Mesendoderm (in vitro differentiated cells): ENCODE measurements at regions not wholly inside any gene's neighbourhood (a gene's known extent, or its start where the extent isn't known, plus 50 kb on each side); places are given as distances from the start of the nearest gene placed in this dataset.

Experiments used
- DNase-seq: peaks from one replicate; pipeline ENCODE4 v3.0.0; 2013
- H2AK5ac ChIP-seq: 2 replicates; pipeline ENCODE4 v1.6.1; 2013; ENCODE audit warnings: low read length, inconsistent platforms
- H2BK120ac ChIP-seq: 2 replicates; pipeline ENCODE4 v1.6.1; 2013; ENCODE audit warnings: low read depth, mild to moderate bottlenecking, low read length, moderate library complexity, mixed read lengths
- H2BK15ac ChIP-seq: replicated peaks from 2 replicates; pipeline ENCODE4 v1.6.1; 2013; ENCODE audit warnings: low read depth, mild to moderate bottlenecking, moderate library complexity
- H2BK5ac ChIP-seq: 2 replicates; pipeline ENCODE4 v1.6.1; 2013; ENCODE audit warnings: low read length, inconsistent platforms
- H3K18ac ChIP-seq: 2 replicates; pipeline ENCODE4 v1.6.1; 2013; ENCODE audit warnings: mild to moderate bottlenecking, low read length, mixed read lengths
- H3K23ac ChIP-seq: one replicate; pipeline ENCODE4 v1.6.1; 2013; ENCODE audit warnings: low read length
- H3K27ac ChIP-seq: 2 replicates; pipeline ENCODE4 v1.5.1; 2013; ENCODE audit warnings: low read depth, mild to moderate bottlenecking, inconsistent platforms, low read length, moderate library complexity
- H3K27me3 ChIP-seq: 2 replicates; pipeline ENCODE4 v1.6.1; 2013; ENCODE audit warnings: low read length, control low read depth, mild to moderate bottlenecking, inconsistent platforms; ENCODE audit not compliant: insufficient read depth, poor library complexity
- H3K36me3 ChIP-seq: 2 replicates; pipeline ENCODE4 v1.6.1; 2013; ENCODE audit warnings: low read length, inconsistent platforms; ENCODE audit not compliant: control insufficient read depth, insufficient read depth
- H3K4ac ChIP-seq: one replicate; pipeline ENCODE4 v1.6.1; 2013; ENCODE audit warnings: low read depth, mild to moderate bottlenecking, low read length, moderate library complexity
- H3K4me1 ChIP-seq: 2 replicates; pipeline ENCODE4 v1.6.1; 2013; ENCODE audit warnings: low read depth, low read length, inconsistent platforms; ENCODE audit not compliant: control insufficient read depth
- H3K4me2 ChIP-seq: 2 replicates; pipeline ENCODE4 v1.6.1; 2013; ENCODE audit warnings: low read length
- H3K4me3 ChIP-seq: 2 replicates; pipeline ENCODE4 v1.5.1; 2013; ENCODE audit warnings: mild to moderate bottlenecking, low read length
- H3K56ac ChIP-seq: one replicate; pipeline ENCODE4 v1.6.1; 2013; ENCODE audit warnings: low read length
- H3K79me1 ChIP-seq: 2 replicates; pipeline ENCODE4 v1.6.1; 2013; ENCODE audit warnings: low read length, inconsistent platforms
- H3K79me2 ChIP-seq: 2 replicates; pipeline ENCODE4 v1.6.1; 2013; ENCODE audit warnings: mild to moderate bottlenecking, low read length; ENCODE audit not compliant: control insufficient read depth, insufficient read depth
- H3K9ac ChIP-seq: 2 replicates; pipeline ENCODE4 v1.6.1; 2013; ENCODE audit warnings: low read length, inconsistent platforms
- H4K5ac ChIP-seq: one replicate; pipeline ENCODE4 v1.6.1; 2013; ENCODE audit warnings: low read length
- H4K8ac ChIP-seq: one replicate; pipeline ENCODE4 v1.6.1; 2013; ENCODE audit warnings: low read depth, mild to moderate bottlenecking, control low read depth, low read length, moderate library complexity
- WGBS: extraction: QIAGEN DNeasy Blood & Tissue Kit; methylation state at CpG from one replicate; pipeline ENCODE4 v1.1.7; 2013; ENCODE audit warnings: low lambda C conversion rate, missing lambda C conversion rate; ENCODE audit not compliant: insufficient coverage; ENCODE audit errors: extremely low coverage; 5-methylcytosine and 5-hydroxymethylcytosine counted together

- H3K79me2 ChIP-seq: no peaks in the 10 kb centered on the region
Measured at GRCh38 chr6:63418741-63419140, 99.0 kb upstream of the LGSN start.

DNA sequence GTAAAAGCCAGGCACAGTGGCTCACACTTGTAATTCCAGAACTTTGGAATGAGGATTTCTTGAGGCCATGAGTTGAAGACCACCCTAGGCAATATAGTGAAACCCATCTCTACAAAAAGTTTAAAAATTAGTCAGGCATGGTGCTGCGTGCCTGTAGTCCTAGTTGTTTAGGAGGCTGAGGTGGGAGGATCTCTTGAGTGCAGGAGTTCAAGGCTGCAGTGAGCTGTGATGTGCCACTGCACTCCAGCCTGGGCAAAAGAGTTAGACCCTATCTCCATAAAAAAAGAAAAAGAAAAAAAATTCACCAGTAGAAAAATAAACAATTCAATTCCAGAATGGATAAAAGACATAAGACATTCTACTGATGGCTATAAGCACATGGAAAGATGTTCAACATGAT is 104.9 kb upstream of the LGSN start:
- Histone ChIP-seq H3K79me2 (no peaks in the 10 kb centered on the region), H3K27me3 (no peaks in the 10 kb centered on the region), H3K36me3 (no peaks in the 10 kb centered on the region), H2BK5ac (no peak overlapping the region), H3K27ac (no peak overlapping the region), H3K4me3 (no peak overlapping the region), H3K18ac (no peak overlapping the region), H2BK120ac (no peak overlapping the region), H2AK5ac (no peak overlapping the region), H2BK15ac (no peak overlapping the region), H4K8ac (no peak overlapping the region), H3K23ac (no peak overlapping the region), H3K56ac (no peak overlapping the region), H4K5ac (no peak overlapping the region), H3K9ac (no peak overlapping the region), H3K4me1 (no peaks in the 10 kb centered on the region), H3K4me2 (no peak overlapping the region), H3K4ac (no peak overlapping the region), H3K79me1 (no peaks in the 10 kb centered on the region)
- WGBS: no CpG with 5 or more reads among the region's 1 CpG
- DNase-seq: no peak

More at GRCh38 chr6:63418741-63419140, 99.0 kb upstream of the LGSN start:
- Histone ChIP-seq H3K27ac (no peak overlapping the region), H3K27me3 (peaks cover 2% of the 10 kb centered on the region), H3K56ac (no peak overlapping the region), H3K4me1 (no peaks in the 10 kb centered on the region), H3K4ac (no peak overlapping the region), H3K36me3 (no peaks in the 10 kb centered on the region), H3K4me3 (no peak overlapping the region), H3K9ac (no peak overlapping the region), H2BK120ac (no peak overlapping the region), H4K8ac (no peak overlapping the region), H3K18ac (no peak overlapping the region), H2BK5ac (no peak overlapping the region), H2BK15ac (no peak overlapping the region), H2AK5ac (no peak overlapping the region), H4K5ac (no peak overlapping the region), H3K4me2 (no peak overlapping the region), H3K79me1 (no peaks in the 10 kb centered on the region), H3K23ac (no peak overlapping the region)
- no CpG with 5 or more reads among the region's 1 CpG for whole genome bisulfite sequencing
- DNase-seq: no peak

DNA sequence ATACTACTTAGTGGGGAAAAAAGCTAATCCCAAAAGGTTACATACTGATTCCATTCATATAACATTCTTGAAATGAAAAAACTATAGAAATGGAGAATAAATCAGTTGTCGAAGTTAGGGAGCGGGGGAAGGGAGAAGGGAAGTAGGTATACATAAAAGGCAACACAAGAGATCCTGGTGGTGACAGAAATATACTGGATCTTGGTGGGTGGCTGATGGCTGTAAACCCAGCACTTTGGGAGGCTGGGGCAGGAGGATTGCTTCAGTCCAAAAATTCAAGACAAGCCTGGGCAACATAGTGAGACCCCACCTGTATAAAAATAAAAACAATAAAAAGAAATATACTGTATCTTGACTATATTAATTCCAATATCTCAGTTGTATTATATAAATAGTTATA is 105.7 kb upstream of the LGSN start:
- no peaks in the 10 kb centered on the region for H3K36me3 ChIP-seq
- no CpG with 5 or more reads among the region's 2 CpGs for WGBS
- no peak overlapping the region for H3K4me2 ChIP-seq
- no peak overlapping the region for H2AK5ac ChIP-seq
- no peaks in the 10 kb centered on the region for H3K4me1 ChIP-seq
- H3K27ac ChIP-seq: no peak overlapping the region
- H2BK15ac ChIP-seq: no peak overlapping the region
- H2BK5ac ChIP-seq: no peak overlapping the region
- H3K9ac ChIP-seq: no peak overlapping the region
- no peak overlapping the region for H3K56ac ChIP-seq
- H4K5ac ChIP-seq: no peak overlapping the region
- H3K18ac ChIP-seq: no peak overlapping the region
- H3K4me3 ChIP-seq: no peak overlapping the region
- H4K8ac ChIP-seq: no peak overlapping the region
- no peak for DNase-seq
- no peaks in the 10 kb centered on the region for H3K27me3 ChIP-seq
- no peak overlapping the region for H3K23ac ChIP-seq
- no peak overlapping the region for H2BK120ac ChIP-seq
- no peaks in the 10 kb centered on the region for H3K79me2 ChIP-seq
- no peak overlapping the region for H3K4ac ChIP-seq
- H3K79me1 ChIP-seq: no peaks in the 10 kb centered on the region

DNA sequence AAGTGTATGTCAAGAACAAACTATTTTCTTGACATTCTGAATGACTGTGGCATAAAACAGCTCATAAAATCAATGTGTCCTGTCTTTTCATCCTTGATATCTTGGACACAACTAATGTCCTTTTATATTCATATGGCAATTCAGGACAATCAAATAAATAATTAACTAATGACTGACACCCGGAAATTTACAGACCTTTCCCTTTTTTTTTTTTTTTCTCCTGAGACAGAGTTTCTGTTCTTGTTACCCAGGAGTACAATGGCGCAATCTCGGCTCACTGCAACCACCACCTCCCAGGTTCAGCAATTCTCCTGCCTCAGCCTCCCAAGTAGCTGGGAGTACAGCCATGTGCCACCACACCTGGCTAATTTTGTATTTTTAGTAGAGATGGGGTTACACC is 107.1 kb upstream of the LGSN start:
- no peak overlapping the region for H3K4me2 ChIP-seq
- H4K5ac ChIP-seq: no peak overlapping the region
- H2BK120ac ChIP-seq: no peak overlapping the region
- no peak overlapping the region for H3K18ac ChIP-seq
- H2BK5ac ChIP-seq: no peak overlapping the region
- H3K4ac ChIP-seq: no peak overlapping the region
- no peak overlapping the region for H2BK15ac ChIP-seq
- no peaks in the 10 kb centered on the region for H3K79me1 ChIP-seq
- H3K56ac ChIP-seq: no peak overlapping the region
- no peak overlapping the region for H4K8ac ChIP-seq
- no peak overlapping the region for H3K4me3 ChIP-seq
- no peak overlapping the region for H3K23ac ChIP-seq
- DNase-seq: no peak
- no peak overlapping the region for H2AK5ac ChIP-seq
- H3K36me3 ChIP-seq: no peaks in the 10 kb centered on the region
- H3K27ac ChIP-seq: no peak overlapping the region
- H3K27me3 ChIP-seq: no peaks in the 10 kb centered on the region
- H3K9ac ChIP-seq: no peak overlapping the region
- H3K79me2 ChIP-seq: no peaks in the 10 kb centered on the region
- no CpG with 5 or more reads among the region's 3 CpGs for WGBS
- no peaks in the 10 kb centered on the region for H3K4me1 ChIP-seq

DNA sequence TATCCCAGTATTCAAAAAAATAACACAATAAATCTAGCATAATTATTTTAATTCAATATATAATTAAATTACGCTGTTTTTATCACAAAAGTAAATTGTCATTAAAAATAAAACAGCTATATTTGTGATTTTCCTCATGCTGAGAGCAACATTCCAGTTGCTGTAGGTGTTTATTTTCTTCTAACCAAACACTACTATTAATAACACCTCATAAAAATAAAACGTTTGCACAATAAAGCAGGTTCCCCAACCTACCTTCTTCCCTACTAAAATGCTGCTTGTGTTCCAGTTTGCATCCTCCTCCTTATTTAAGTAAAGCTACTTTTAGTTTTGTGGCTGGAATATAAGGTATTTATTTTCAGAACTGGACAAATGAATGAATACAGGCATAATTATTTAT is 108.2 kb upstream of the LGSN start:
- no peaks in the 10 kb centered on the region for H3K27me3 ChIP-seq
- no peak overlapping the region for H2BK120ac ChIP-seq
- no peak overlapping the region for H4K8ac ChIP-seq
- H2BK15ac ChIP-seq: no peak overlapping the region
- no peak overlapping the region for H2AK5ac ChIP-seq
- no peak overlapping the region for H3K4me3 ChIP-seq
- H3K4me2 ChIP-seq: no peak overlapping the region
- H3K18ac ChIP-seq: no peak overlapping the region
- no peak overlapping the region for H2BK5ac ChIP-seq
- no peak overlapping the region for H3K23ac ChIP-seq
- H3K79me1 ChIP-seq: no peaks in the 10 kb centered on the region
- H3K27ac ChIP-seq: no peak overlapping the region
- no peak overlapping the region for H4K5ac ChIP-seq
- 100% methylated on average over 1 of the region's 2 CpGs for WGBS
- no peak overlapping the region for H3K56ac ChIP-seq
- no peak overlapping the region for H3K4ac ChIP-seq
- no peaks in the 10 kb centered on the region for H3K36me3 ChIP-seq
- H3K79me2 ChIP-seq: no peaks in the 10 kb centered on the region
- no peak overlapping the region for H3K9ac ChIP-seq
- no peaks in the 10 kb centered on the region for H3K4me1 ChIP-seq
- no peak for DNase-seq

DNA sequence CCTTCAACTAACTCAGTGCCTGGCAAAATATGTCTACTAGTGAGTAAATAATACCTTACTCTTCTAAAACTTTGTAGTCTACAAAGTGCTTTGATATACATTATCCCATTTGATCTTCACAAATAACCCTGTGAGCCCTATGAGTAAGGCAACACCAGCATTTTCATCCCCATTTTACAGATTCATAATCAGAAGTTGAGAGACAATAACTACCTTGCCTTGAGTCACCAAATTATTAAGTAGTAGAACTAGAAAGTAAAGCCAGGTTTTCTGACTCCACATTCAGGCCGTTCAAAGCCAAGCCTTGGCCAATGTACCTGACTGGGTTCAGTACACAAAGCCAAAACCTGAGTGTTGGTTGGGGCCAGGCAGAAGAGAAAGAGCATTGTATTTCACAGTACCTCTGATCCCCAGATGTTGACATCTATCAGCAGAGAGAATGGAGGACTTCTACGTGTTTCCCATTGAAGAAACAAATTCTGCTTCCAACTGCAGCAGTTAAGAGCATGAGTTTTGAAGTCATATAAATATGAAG is 111.3 kb upstream of the LGSN start:
- Histone ChIP-seq H3K27me3 (no peaks in the 10 kb centered on the region), H3K79me1 (no peaks in the 10 kb centered on the region)

More for the DNA sequence above, 111.3 kb upstream of the LGSN start:
- H3K18ac ChIP-seq: no peak overlapping the region
- H2BK5ac ChIP-seq: no peak overlapping the region
- H4K5ac ChIP-seq: no peak overlapping the region
- H3K23ac ChIP-seq: no peak overlapping the region
- no peak overlapping the region for H3K56ac ChIP-seq
- no peak overlapping the region for H2BK15ac ChIP-seq
- H3K4ac ChIP-seq: no peak overlapping the region
- no peaks in the 10 kb centered on the region for H3K79me2 ChIP-seq
- DNase-seq: no peak
- no peak overlapping the region for H3K27ac ChIP-seq
- H3K4me1 ChIP-seq: no peaks in the 10 kb centered on the region
- H3K9ac ChIP-seq: no peak overlapping the region
- no CpG with 5 or more reads among the region's 2 CpGs for WGBS
- no peak overlapping the region for H3K4me2 ChIP-seq
- no peak overlapping the region for H2AK5ac ChIP-seq
- H2BK120ac ChIP-seq: no peak overlapping the region
- H3K4me3 ChIP-seq: no peak overlapping the region
- H3K36me3 ChIP-seq: no peaks in the 10 kb centered on the region
- no peak overlapping the region for H4K8ac ChIP-seq
